Ammon's horn (tissue), 1 donor: ENCODE measurements at regions not wholly inside any gene's neighbourhood (a gene's known extent, or its start where the extent isn't known, plus 50 kb on each side); places are given as distances from the start of the nearest gene placed in this dataset.
"Not testable (repeated sequence)": the region's sequence is repeated elsewhere in the genome, so short reads cannot be mapped to it uniquely, and the experiment has no call there.

Experiments used
- DNase-seq: peaks from one replicate; pipeline ENCODE4 v3.0.0-alpha.2; 2016; ENCODE audit warnings: low spot score

DNA sequence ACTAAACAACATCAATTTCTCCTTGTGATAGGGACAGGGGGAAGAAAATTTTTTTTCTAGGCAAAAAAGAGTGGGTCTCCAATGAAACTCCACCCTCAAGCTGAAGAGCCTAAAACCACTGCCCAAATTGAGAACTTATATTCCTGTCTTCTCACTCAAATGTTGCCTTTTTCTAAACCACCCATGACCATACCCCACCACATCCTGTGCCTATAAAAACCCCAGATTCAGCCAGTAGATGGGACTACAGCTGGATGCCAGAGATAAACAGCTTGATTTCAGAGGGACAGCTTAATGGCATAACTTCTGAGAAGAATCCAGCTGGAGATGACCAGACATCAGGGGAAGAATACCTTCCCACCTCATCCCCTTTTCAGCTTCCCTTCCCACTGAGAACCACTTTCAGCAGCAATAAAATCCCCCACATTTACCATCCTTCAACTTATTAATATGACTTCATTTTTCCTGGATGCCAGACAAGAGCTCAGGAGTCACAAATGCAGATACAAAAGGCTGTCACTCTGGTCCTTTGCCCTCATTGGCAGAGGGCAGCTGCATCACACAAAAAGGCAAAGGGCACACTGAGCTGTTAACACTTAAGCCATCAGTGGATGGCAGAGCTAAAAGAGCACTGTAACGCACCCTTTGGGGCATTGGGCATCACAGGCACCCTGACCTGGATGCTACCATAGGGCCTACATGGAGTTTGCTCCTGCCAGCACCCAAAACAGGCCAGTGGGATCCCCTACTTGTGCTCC lies 972.5 kb upstream of the CTNND2 start:
- DNase-seq, result no peak

- DNase-seq, result no peak
Measured at GRCh38 chr5:12870872-12871539, 966.8 kb upstream of the CTNND2 start.

GRCh38 chr5:12865529-12865928 lies 961.3 kb upstream of the CTNND2 start:
- no peak for DNase-seq

GRCh38 chr5:12861886-12862654 lies 957.8 kb upstream of the CTNND2 start:
- DNase-seq, result no peak

DNA sequence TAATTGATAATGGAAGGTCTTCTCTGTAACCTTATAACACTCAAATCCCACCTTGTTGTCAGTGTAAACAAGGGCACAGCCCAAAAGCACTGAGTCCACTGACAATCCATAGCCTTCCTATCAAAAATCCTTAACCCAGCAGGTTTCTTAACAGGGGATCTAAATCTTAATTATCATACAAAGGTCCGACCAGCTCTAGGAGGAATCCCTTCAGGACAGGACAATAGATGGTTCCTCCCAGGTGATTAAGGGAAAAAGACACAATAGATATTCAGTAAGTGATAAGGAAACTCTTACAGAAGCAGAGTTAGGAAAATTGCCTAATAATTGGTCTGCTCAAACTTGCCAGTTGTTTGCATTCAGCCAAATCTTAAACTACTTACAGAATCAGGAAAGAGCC lies 951.9 kb upstream of the CTNND2 start:
- not testable (repeated sequence) for DNase-seq

DNA sequence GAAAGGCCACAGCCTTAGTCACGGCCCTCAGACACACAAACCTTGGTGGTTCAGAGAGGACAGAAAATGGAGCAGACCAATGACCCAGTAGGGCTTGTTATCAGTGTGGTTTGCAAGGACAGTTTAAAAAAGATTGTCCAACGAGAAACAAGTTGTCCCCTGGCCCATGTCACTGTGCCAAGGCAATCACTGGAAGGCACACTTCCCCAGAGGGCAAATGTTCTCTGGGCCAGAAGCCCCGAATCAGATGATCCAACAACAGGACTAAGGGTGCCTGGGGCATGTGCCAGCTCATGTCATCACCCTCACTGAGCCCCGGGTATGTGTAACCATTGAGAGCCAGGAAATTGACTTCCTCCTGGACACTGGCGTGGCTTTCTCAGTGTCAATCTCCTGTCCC lies 950.1 kb upstream of the CTNND2 start:
- no peak for DNase-seq

DNA sequence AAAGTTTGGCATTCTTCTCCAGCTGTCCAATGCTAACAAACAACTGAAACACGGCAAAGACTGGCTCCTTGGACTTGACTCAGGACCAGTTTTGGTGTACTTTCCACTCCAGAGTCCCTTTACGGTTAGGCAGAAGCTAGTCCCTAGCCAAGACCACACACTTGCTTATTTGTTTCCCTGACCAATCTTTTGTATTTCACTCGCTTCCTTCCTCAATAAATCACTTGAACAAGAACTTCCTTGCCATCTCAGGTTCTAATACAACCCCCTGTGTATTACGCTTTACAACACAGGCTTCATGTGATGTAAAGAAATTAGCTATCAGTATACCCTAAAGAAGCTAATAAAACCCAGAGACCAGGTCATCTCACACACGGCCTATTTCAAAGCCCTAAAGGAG lies 947.5 kb upstream of the CTNND2 start:
- DNase-seq, result no peak

DNA sequence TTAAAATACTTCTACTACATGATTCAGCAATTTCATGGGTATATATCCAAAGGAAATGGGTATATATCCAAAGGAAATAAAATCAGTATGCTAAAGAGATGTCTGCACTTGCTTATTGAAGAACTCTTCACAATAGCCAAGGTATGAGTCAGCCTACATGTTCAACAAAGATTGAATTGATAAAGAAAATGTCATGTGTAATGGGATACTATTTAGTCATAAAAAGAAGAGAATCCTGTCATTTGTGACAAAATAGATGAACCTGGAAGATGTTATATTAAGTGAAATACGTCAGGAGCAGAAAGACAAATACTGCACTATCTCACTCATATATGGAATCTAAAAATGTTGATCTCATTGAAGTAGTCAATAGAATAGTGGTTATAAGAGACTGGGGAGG lies 944.5 kb upstream of the CTNND2 start:
- DNase-seq, result no peak

DNA sequence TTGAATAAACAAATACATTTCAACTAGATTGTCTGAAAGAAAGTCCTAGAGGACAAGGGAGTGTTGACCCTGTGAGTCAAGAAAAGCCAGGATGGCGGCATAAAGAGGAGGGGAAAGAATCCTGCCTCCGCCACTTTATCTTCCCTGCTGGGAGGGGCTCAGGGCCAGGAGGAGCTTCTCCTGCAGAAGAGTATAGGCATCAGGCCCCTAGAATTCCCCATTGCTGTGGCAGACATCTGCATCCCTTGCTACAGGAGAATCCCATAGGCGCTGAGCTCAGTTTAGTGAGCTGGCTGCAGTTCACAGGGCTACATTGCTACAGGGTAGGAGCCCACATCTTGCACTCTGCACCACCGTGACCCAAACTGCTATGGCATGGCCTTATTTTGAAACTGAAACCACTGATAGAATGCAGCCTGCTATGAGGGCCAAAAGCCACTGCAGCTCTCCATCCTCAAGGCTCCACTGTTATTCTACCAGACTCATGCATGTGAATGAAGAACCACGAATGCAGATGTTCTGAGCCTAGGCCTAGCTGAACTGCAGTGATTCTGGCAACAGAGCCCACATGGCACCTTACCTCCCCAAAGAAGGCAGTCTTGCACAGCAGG lies 941.4 kb upstream of the CTNND2 start:
- DNase-seq, result no peak

- DNase-seq, result no peak
Measured at GRCh38 chr5:12840972-12841371, 936.7 kb upstream of the CTNND2 start.

DNA sequence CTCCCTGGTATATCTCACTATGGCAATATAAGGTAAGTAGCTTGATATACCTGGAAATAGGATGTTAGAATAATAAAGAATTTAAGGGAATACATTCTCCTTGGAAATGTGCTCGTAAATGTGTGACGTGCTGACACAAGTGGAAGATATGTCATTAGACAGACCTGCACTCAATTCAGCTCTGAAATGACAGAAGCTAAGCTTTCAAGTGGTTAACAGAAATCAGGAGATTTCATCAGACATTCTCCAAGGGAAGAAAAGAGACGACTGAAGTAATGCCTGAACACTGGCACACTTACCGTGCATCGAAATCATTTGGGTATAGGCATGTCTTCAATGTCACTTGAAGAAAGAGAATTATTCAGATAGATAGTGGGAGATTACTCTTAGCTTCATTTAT lies 933.3 kb upstream of the CTNND2 start:
- no peak for DNase-seq

- no peak for DNase-seq
Measured at GRCh38 chr5:12825163-12825562, 920.9 kb upstream of the CTNND2 start.

- no peak for DNase-seq
Measured at GRCh38 chr5:12805165-12805698, 901.0 kb upstream of the CTNND2 start.

- DNase-seq, result no peak
Measured at GRCh38 chr5:12799165-12799564, 894.9 kb upstream of the CTNND2 start.

DNA sequence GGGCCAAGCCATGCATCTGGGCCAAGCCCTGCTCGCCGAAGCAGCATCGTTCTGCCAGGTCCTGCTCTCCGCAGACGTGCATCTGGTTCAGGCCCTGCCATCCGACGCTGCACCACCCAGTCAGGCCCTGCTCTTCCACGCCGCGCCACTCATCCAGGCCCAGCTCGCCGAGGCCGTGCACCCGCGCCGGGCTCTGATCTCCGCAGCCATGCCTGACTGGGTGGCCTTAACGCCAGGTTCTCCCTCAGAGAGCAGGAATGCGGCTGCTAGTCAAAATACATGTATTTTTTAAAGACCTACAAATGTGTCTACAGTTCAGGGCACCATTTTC lies 891.1 kb upstream of the CTNND2 start:
- DNase-seq, result no peak

DNA sequence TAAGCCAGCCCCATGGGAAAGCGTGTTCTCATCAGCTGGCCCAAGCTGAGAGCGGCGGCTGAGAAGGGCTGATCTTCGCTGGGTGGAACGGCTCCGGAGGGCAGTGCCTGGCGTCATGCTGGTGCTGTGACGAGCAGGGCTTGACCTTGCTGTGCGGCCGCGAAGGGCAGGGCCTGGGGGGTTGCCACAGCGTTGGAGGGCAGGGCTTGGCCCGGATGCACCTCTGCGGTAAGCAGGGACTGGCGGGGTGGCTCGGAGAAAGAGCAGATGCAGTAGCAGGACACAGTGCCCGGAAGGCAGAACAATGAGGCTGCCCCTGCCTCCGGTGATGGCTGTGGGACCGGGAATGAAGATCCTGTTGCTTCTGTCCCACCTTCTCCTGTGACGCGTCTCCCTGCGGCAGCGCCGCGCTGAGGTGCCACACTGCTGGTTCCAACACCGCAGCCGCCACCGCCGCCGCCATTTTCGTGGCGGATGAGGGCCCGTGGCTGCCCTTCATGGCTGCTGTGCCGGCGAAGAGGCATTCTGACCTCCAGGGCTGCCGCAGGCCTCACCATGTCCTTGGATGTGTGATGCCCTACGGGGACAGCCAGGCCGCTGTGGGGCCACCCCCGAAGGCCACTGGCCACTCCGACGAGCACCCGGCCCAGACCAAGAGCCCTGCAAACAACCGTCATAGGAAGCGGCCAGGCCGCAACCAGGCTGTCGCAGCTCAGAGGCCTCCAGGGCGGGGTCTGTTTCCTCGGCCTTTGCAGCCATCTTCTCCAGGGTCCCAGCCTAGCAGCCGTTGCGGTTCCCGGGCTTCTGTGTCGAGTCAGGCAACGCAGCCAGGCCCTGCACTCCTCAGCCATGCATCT lies 890.5 kb upstream of the CTNND2 start:
- DNase-seq, result no peak

DNA sequence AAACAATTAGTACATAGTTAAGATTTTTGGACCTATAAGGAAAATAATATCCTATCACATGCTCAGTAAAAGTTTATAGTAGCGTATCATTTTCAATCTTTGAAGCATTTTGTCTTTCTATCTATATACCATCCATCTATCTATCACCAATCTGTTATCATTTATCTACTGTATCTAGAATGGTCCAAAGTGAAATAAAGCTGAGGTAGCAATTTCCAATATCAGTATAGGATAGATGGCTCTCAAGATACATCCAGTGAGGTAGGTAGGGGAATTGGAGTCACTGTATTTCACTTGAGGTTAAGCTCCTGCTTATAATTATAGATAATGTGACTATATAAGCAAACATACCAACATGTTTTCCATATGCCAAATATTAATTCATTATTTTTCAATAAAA lies 889.1 kb upstream of the CTNND2 start:
- no peak for DNase-seq

DNA sequence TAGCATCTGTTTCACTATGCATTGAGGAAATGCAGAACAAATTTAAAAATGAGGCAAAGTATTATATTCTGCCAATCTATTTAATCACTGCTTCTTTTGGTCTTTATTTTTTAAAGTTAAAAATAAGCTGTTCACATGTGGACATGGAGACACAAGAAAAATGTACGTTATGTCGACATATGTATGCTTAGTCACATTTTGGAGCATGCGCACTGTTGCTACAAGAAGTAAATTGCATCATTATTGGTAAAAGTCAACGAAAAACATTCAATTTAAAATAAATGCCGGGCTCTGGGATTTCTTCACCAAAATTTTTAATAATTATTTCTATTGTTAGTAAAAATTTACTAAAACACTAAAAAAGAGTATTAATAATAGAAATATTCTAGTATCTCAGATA lies 876.3 kb upstream of the CTNND2 start:
- no peak for DNase-seq

GRCh38 chr5:12777342-12777741 lies 873.1 kb upstream of the CTNND2 start:
- DNase-seq, result no peak

- no peak for DNase-seq
Measured at GRCh38 chr5:12772276-12772675, 868.0 kb upstream of the CTNND2 start.

DNA sequence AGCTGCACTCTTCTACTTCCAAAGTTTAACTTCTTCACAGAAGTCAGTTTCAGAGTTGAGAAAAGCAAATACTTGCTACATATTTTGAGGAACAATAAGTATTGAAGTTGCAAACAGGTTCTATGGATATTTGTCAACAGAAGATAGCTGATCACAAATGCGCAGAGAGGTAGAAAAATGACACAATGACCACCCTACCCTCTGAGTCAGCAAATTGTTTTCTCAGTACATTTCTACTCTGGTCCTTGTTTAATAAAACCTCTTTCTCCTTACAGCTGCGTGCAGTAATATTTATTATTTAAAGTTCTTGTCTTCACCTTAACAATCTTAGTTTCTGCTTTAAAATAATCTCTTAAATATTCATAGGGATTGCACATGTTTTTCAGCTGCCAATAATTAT lies 855.1 kb upstream of the CTNND2 start:
- DNase-seq, result no peak

DNA sequence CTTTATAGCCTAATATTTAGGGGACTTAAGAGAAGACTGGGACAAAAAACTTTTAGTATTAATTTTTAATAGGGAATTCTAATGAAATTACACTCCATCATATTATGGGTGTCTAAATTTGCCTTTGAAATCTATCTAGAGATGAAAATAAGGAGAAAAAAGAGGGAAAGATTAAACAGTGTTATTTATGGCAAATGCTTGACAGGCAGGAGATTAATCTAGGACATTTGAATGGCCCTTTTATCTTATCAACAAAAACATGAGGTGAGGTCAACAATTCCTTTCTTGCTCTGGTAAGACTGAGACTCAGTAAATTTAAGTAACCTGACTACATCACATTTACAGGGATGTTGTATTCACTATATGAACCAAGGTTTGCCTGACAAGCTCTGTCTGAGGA lies 852.8 kb upstream of the CTNND2 start:
- DNase-seq, result no peak
